ENCODE measurements at regions not wholly inside any gene's neighbourhood (a gene's known extent, or its start where the extent isn't known, plus 50 kb on each side); places are given as distances from the start of the nearest gene placed in this dataset.

GRCh38 chr14:58815794-58816193 lies 178.0 kb downstream of the DACT1 start (continued):
- TF ChIP-seq, protein P1, sequence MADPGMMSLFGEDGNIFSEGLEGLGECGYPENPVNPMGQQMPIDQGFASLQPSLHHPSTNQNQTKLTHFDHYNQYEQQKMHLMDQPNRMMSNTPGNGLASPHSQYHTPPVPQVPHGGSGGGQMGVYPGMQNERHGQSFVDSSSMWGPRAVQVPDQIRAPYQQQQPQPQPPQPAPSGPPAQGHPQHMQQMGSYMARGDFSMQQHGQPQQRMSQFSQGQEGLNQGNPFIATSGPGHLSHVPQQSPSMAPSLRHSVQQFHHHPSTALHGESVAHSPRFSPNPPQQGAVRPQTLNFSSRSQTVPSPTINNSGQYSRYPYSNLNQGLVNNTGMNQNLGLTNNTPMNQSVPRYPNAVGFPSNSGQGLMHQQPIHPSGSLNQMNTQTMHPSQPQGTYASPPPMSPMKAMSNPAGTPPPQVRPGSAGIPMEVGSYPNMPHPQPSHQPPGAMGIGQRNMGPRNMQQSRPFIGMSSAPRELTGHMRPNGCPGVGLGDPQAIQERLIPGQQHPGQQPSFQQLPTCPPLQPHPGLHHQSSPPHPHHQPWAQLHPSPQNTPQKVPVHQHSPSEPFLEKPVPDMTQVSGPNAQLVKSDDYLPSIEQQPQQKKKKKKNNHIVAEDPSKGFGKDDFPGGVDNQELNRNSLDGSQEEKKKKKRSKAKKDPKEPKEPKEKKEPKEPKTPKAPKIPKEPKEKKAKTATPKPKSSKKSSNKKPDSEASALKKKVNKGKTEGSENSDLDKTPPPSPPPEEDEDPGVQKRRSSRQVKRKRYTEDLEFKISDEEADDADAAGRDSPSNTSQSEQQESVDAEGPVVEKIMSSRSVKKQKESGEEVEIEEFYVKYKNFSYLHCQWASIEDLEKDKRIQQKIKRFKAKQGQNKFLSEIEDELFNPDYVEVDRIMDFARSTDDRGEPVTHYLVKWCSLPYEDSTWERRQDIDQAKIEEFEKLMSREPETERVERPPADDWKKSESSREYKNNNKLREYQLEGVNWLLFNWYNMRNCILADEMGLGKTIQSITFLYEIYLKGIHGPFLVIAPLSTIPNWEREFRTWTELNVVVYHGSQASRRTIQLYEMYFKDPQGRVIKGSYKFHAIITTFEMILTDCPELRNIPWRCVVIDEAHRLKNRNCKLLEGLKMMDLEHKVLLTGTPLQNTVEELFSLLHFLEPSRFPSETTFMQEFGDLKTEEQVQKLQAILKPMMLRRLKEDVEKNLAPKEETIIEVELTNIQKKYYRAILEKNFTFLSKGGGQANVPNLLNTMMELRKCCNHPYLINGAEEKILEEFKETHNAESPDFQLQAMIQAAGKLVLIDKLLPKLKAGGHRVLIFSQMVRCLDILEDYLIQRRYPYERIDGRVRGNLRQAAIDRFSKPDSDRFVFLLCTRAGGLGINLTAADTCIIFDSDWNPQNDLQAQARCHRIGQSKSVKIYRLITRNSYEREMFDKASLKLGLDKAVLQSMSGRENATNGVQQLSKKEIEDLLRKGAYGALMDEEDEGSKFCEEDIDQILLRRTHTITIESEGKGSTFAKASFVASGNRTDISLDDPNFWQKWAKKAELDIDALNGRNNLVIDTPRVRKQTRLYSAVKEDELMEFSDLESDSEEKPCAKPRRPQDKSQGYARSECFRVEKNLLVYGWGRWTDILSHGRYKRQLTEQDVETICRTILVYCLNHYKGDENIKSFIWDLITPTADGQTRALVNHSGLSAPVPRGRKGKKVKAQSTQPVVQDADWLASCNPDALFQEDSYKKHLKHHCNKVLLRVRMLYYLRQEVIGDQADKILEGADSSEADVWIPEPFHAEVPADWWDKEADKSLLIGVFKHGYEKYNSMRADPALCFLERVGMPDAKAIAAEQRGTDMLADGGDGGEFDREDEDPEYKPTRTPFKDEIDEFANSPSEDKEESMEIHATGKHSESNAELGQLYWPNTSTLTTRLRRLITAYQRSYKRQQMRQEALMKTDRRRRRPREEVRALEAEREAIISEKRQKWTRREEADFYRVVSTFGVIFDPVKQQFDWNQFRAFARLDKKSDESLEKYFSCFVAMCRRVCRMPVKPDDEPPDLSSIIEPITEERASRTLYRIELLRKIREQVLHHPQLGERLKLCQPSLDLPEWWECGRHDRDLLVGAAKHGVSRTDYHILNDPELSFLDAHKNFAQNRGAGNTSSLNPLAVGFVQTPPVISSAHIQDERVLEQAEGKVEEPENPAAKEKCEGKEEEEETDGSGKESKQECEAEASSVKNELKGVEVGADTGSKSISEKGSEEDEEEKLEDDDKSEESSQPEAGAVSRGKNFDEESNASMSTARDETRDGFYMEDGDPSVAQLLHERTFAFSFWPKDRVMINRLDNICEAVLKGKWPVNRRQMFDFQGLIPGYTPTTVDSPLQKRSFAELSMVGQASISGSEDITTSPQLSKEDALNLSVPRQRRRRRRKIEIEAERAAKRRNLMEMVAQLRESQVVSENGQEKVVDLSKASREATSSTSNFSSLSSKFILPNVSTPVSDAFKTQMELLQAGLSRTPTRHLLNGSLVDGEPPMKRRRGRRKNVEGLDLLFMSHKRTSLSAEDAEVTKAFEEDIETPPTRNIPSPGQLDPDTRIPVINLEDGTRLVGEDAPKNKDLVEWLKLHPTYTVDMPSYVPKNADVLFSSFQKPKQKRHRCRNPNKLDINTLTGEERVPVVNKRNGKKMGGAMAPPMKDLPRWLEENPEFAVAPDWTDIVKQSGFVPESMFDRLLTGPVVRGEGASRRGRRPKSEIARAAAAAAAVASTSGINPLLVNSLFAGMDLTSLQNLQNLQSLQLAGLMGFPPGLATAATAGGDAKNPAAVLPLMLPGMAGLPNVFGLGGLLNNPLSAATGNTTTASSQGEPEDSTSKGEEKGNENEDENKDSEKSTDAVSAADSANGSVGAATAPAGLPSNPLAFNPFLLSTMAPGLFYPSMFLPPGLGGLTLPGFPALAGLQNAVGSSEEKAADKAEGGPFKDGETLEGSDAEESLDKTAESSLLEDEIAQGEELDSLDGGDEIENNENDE (IDR thresholded peaks at IDR 0.05; ENCODE audit: insufficient replicate concordance, low read length): no peak
- TF ChIP-seq GTF2F1 (IDR thresholded peaks at IDR 0.05; ENCODE audit: borderline replicate concordance, low read depth, low read length) (no peak), CHD2 (IDR thresholded peaks at IDR 0.05; ENCODE audit: low read length) (no peak)
